ENCODE measurements at regions not wholly inside any gene's neighbourhood (a gene's known extent, or its start where the extent isn't known, plus 50 kb on each side); places are given as distances from the start of the nearest gene placed in this dataset.

DNA sequence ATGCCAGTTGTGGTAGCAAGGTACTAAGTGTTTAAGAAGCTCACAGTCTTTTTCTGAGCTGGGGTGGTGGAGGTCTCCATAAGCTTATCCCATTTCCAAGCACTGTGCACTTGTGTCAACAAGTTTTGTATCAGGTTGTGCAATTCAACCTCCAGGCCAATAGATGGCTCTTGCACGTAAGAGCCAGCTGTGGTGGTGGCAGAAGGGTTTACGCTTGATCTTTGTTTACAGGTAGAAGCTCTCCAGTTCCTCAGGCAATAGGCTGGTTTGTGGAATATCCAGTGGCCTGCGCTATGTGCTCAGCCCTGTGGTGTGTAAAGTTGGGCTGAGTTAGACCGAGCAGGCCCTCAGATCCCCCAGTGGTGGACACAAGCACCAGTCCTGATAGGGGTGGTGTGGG, 89.7 kb upstream of the CNTNAP5 start:
- TF ChIP-seq, protein P1, sequence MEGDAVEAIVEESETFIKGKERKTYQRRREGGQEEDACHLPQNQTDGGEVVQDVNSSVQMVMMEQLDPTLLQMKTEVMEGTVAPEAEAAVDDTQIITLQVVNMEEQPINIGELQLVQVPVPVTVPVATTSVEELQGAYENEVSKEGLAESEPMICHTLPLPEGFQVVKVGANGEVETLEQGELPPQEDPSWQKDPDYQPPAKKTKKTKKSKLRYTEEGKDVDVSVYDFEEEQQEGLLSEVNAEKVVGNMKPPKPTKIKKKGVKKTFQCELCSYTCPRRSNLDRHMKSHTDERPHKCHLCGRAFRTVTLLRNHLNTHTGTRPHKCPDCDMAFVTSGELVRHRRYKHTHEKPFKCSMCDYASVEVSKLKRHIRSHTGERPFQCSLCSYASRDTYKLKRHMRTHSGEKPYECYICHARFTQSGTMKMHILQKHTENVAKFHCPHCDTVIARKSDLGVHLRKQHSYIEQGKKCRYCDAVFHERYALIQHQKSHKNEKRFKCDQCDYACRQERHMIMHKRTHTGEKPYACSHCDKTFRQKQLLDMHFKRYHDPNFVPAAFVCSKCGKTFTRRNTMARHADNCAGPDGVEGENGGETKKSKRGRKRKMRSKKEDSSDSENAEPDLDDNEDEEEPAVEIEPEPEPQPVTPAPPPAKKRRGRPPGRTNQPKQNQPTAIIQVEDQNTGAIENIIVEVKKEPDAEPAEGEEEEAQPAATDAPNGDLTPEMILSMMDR (IDR thresholded peaks at IDR 0.05) = peak; percentile 18; the same call in 1 of the 2 replicates

DNA sequence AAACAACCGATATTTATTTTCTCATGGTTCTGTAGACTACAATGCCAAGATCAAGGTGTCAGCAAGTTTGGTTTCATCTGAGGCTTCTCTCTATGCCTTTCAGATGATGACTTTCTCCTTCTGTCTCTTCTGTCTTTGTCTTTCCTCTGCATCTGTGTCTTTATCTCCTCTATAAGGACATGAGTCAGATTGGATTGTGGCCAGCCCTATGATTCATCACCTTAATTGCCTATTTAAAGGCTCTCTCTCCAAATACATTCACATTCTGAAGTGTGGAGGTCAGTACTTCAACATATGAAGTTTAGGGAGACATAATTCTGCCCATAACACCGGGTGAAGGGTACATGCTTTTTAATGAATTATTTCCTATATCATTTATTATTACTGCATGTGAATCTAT, 71.2 kb upstream of the CNTNAP5 start:
- TF ChIP-seq, protein P1 (IDR thresholded peaks at IDR 0.05) = no peak

DNA sequence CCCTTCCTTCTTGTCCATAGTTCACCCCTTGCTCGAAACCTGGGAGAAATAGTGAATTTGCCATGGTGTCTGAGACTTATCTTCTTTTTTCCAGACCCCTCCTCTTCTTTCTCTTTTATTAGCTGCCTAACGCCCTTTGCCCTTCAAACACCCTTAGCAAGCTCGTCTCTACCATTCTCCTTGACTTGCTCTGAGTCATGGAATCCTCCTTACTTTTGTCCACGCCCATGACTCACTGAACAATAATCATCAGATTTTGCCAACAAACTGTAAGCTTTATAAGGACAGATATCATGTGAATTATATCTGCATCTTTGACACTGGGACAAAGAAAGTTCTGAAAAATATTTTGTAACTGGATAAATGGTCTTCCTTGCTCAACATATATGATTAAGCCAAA, 67.1 kb upstream of the CNTNAP5 start:
- TF ChIP-seq, protein P1 (IDR thresholded peaks at IDR 0.05) = no peak

DNA sequence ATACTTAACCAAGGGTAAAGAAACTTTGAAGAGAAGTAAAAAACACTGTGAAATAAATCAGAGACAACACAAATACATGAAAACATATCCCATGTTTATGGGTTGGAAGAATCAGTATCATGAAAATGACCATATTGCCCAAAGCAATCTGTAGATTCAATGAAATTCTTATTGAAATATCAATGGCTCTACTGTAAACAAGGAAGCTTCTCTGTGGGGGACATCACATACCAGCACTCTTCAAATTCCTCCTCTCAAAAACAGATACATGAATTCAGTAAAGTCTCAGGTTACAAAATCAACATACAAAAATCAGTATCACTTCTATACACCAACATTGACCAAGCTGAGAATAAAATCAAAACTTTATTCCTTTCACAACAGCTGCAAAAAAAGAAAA, 63.5 kb upstream of the CNTNAP5 start:
- TF ChIP-seq, protein P1 (IDR thresholded peaks at IDR 0.05) = no peak

DNA sequence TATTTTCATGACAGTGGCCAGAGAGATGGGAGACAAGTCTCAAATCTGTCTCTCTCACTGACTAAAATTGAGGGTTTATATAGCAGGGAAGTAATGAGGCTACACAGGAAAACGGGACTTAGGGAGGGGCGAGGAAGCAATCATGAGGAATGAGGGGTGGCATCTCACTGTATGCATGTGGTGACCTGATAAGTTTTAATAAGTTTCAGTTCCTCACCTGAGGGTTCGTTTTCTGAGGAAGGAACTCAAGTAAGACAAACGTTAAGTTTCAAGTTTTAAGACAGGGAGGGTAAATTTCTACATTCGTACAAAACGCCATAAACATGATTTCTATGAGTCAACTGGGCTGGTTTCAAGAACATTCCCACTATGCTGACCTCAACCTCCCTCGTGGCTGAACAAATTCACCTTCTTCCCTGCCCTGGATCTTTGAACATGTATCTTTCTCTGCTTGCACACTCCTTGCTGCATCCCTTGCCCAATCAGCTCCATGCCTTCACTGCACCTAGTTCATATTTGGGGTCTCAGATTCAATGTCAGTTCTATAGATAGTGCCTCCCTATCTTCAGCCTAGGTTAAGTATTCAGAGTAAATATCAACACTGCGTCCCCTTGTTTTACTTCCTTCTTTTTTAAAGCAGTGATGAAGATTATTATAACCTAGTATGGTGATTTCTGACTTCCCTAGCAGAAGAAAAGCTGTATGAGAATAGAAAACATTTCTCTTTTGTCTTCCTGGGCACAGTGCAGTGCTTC, 53.3 kb upstream of the CNTNAP5 start:
- TF ChIP-seq, protein P1 (IDR thresholded peaks at IDR 0.05) = no peak
